DOHH2 (cell line): ENCODE measurements at regions not wholly inside any gene's neighbourhood (a gene's known extent, or its start where the extent isn't known, plus 50 kb on each side); places are given as distances from the start of the nearest gene placed in this dataset.

Source experiments
- CTCF ChIP-seq: fragments of 200-600 bp; sonication (generic); IDR thresholded peaks from one replicate; pipeline ENCODE4 v1.5.1; 2014; ENCODE audit warnings: antibody characterized with exemption, mild to moderate bottlenecking, low read depth, low read length; ENCODE audit not compliant: poor library complexity, severe bottlenecking
- EZH2phosphoT487 ChIP-seq: fragments of 200-600 bp; sonication (generic); IDR thresholded peaks from 2 replicates; pipeline ENCODE4 v1.6.1; 2017; ENCODE audit warnings: borderline replicate concordance, mild to moderate bottlenecking, antibody characterized with exemption, low read length, moderate library complexity, mixed read lengths

- TF ChIP-seq CTCF = no peak
- TF ChIP-seq EZH2phosphoT487 = no peak
Observed at GRCh38 chr7:41339913-41340676, 362.8 kb downstream of the INHBA start.
